ENCODE measurements at regions not wholly inside any gene's neighbourhood (a gene's known extent, or its start where the extent isn't known, plus 50 kb on each side); places are given as distances from the start of the nearest gene placed in this dataset.

DNA sequence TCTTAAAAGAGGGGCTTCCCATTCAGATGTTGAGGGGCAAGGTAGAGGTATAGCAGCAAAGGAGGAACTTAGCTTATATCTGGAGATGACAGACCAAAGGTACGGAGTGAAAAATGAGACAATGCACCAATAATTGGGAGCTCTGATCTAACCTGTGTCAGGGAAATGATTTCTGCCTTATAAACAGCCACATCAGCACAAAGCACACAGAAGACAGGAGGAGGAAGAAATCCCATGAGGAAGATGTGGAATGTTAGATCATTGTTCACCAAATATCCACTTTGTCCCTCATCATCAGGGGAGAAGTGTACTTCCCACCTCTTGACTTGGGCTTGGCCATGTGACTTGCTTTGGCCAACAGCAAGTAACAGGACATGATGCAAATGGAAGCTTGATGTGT lies 93.7 kb upstream of the WSCD2 start:
- DNase-seq (ENCODE audit: low read depth, low spot score): no peak

GRCh38 chr12:108037960-108038359 lies 91.1 kb upstream of the WSCD2 start:
- DNase-seq (ENCODE audit: low read depth, low spot score): no peak

- no peak for DNase-seq (ENCODE audit: low read depth, low spot score)
Observed at GRCh38 chr12:108039794-108040193, 89.3 kb upstream of the WSCD2 start.

GRCh38 chr12:108040947-108041346 lies 88.1 kb upstream of the WSCD2 start:
- DNase-seq (ENCODE audit: low read depth, low spot score): no peak

DNA sequence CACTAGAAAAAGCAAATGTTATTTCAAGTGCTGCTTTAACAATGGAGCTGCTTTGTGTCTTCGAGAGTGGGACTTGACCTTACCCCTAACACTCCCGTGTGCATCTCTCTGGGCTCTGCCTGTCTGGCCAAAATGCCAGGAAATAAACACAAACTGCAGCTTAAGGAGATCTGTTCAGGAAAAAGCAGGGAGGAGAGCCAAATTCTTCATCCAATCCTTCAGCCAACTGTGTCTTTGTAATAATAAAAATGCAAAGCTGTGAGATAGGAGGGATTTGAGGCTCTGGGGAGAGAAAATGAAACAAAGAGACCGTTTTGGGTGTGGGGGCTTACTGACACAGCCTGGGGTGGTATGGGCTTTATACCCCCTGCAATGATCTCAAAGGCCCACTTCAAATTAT lies 85.8 kb upstream of the WSCD2 start:
- DNase-seq (ENCODE audit: low read depth, low spot score): no peak

- no peak for DNase-seq (ENCODE audit: low read depth, low spot score)
Observed at GRCh38 chr12:108043750-108044533, 85.1 kb upstream of the WSCD2 start.

GRCh38 chr12:108046135-108046534 lies 83.0 kb upstream of the WSCD2 start:
- no peak for DNase-seq (ENCODE audit: low read depth, low spot score)

DNA sequence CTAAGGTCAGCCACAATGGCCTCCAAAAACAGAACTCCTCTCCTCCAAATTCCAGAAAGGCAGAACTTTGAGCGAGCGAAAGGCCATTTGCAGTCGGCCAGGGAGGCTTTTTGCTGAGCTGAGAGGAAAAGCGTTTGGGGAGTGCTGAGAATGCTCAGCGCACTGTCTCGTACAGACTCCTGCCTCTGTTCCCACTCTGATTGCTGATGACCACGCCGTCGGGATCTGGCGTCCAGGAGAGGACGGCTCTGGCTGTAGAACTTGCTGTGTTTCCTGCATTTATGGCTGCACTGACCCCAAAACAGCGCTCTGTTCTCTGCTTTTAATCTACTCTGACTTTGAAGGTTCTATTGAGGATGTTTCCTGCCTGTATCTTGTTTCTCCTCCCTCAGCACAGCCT lies 82.4 kb upstream of the WSCD2 start:
- no peak for DNase-seq (ENCODE audit: low read depth, low spot score)

GRCh38 chr12:108047071-108047550 lies 82.0 kb upstream of the WSCD2 start:
- no peak for DNase-seq (ENCODE audit: low read depth, low spot score)

DNA sequence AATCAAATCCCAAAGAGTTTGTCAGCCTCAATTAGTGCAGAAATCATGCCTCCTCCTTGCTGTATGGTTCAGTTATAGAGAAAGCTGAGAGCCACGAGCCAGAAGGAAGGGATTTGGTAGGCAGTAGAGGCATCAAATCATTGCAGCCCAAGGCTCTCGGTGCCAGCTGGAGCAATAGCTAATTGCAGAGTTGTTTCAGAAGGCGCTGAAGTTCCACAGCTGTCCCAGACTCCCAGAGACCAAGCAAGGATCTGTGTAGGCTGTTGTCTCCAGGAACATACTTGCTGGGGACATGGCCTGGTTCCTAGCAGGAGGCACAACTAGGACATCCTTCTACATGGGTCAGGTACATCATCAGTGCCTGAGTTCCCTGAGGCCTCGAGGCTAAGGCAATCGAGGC lies 80.4 kb upstream of the WSCD2 start:
- DNase-seq (ENCODE audit: low read depth, low spot score): no peak

DNA sequence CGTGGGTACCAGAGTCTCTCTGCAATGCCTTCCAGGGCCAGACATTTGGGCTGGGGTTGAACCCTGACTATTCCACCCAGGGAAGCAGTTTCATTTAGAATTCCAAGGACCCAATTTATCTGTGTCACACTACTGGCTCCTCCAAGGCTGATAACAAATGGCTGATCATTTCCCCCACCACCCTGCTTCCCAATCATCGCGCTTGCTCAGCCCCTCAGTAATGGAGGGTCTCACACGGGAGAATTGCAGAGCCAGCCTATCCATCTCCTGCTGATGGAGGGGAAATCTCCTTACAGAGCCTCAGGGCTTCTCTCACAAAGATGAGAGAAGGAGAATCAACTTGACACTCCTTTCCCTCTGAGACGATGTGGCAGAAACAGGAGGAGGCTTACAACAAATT lies 78.4 kb upstream of the WSCD2 start:
- DNase-seq (ENCODE audit: low read depth, low spot score): no peak

- no peak for DNase-seq (ENCODE audit: low read depth, low spot score)
Observed at GRCh38 chr12:108052260-108052659, 76.8 kb upstream of the WSCD2 start.

DNA sequence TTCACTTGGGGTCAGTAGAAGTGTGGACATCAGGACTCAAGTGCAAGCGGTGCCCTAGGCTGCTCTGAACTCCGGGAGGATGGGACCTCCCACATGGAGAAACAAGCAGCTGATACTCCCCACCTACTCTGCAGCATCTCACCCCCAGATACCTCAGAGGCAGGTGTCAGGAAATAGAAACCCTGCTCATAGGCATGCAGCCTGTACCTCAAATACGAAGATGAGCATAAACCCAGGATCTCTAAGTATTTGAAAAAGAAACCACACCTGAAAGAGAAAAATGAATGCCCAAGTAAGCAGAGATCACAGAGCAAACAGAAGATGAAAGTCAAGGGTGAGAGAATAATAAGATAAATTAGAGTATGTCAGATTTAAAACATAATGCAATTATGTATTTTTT lies 75.6 kb upstream of the WSCD2 start:
- no peak for DNase-seq (ENCODE audit: low read depth, low spot score)

DNA sequence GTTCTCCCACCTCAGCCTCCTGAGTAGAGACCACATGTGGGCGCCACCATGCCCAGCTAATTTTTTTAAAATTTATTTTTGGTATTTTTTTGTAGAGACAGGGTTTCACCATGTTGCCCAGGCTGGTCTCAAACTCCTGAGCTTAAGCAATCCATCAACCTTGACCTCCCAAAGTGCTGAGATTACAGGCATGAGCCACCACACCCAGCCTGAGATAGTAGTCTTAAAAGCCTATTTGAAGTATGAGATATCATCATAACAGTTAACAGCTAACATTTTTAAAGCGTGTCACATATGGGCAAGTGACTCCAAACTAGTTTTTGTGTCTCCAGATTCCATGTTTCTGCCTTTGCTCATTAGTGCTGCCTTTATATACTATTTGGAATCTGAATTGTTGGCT lies 74.6 kb upstream of the WSCD2 start:
- no peak for DNase-seq (ENCODE audit: low read depth, low spot score)

DNA sequence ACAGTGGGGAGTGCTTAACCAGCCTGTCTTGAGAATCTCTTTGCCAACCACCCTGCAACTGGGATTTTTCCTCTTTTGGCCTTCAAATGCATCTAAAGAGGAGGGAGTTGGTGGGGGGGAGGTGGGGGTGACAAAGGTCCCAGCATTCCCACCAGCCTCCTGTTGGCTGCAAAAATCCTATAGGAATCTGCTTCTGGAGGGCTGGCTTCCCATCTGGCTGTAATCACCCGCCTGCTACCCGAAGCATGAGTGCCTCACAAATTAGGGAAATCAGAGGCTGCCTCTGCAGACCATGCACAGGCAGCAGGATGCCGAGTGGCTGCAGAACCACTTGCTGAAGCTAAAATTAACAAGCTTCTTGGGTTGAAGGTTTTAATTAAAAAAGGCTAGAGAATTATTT lies 73.9 kb upstream of the WSCD2 start:
- DNase-seq (ENCODE audit: low read depth, low spot score): no peak

GRCh38 chr12:108060067-108060466 lies 69.0 kb upstream of the WSCD2 start:
- no peak for DNase-seq (ENCODE audit: low read depth, low spot score)

DNA sequence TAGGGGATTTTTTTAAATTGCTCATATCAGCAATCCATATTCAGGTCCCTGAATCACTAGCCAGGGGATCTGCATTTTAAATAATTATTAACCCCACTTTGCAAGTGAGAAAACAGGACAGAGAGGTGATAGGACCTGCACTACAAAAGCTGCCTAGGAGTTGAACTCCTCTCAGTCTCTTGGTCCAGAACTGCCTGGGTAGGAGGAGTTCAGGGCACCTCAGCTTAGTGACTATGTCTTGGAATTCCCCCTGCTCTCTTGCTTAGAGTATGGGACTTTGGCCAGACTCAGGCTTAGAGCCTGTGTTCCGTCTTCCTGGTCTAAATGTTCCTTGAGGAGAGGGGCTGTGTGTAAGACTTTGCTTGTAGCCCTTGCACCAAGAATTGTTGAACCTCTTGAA lies 68.2 kb upstream of the WSCD2 start:
- DNase-seq (ENCODE audit: low read depth, low spot score): no peak

DNA sequence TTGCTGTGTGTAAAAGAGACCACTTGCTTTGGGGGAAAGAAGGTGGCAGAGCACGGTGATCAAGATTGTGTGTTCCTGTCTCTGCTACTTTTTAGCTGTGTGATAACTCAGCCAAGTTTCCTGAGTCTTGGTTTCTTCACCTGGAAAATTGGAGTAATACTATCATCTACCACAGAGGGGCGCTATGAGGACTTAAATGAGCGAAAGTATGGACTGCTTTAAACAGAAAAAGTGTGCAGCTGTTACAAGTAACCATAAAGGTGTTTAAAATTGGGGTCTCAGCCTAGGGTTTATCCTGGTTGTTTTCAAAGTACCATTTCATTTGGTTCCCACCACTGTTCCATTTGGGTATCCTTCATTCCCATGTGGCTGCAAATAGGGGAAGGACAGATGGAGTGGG lies 65.9 kb upstream of the WSCD2 start:
- no peak for DNase-seq (ENCODE audit: low read depth, low spot score)

GRCh38 chr12:108065069-108065468 lies 64.0 kb upstream of the WSCD2 start:
- DNase-seq (ENCODE audit: low read depth, low spot score): no peak

GRCh38 chr12:108066583-108067577 lies 62.2 kb upstream of the WSCD2 start:
- DNase-seq (ENCODE audit: low read depth, low spot score): no peak

DNA sequence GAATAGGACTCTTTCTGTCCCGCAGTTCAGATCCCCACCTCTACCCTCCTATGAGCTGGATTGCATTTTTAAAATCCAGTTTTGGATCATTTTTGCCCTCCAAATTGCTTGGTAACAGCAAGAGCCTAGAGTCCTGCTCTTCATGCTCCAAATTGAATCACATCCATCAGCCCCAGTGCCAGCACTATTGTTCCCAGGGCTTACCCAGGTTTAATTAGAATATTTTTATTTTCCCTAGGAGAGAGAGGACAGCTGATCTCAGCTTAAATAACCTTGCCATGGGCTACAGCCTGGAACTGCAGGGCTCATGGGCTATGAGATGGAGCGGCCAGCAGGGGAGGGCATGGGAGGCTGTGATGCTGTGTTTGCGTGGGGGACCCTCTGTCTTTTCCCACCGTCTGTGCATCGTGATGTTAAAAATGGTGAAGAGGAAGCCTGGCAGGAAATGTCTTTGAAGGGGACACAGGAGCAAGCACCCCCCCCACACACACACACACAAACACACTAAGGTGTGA lies 59.4 kb upstream of the WSCD2 start:
- no peak for DNase-seq (ENCODE audit: low read depth, low spot score)

GRCh38 chr12:108075561-108075960 lies 53.5 kb upstream of the WSCD2 start:
- DNase-seq (ENCODE audit: low read depth, low spot score): no peak
